ENCODE measurements at regions not wholly inside any gene's neighbourhood (a gene's known extent, or its start where the extent isn't known, plus 50 kb on each side); places are given as distances from the start of the nearest gene placed in this dataset.

- TF ChIP-seq CTCF (IDR thresholded peaks at IDR 0.05) (no peak), POLR2A (IDR thresholded peaks at IDR 0.05) (no peak)
Observed at GRCh38 chr10:105855791-105856190, 1214.7 kb downstream of the SORCS3 start.

All from right lobe of liver (tissue), 4 donors.